ENCODE measurements at regions not wholly inside any gene's neighbourhood (a gene's known extent, or its start where the extent isn't known, plus 50 kb on each side); places are given as distances from the start of the nearest gene placed in this dataset.

DNA sequence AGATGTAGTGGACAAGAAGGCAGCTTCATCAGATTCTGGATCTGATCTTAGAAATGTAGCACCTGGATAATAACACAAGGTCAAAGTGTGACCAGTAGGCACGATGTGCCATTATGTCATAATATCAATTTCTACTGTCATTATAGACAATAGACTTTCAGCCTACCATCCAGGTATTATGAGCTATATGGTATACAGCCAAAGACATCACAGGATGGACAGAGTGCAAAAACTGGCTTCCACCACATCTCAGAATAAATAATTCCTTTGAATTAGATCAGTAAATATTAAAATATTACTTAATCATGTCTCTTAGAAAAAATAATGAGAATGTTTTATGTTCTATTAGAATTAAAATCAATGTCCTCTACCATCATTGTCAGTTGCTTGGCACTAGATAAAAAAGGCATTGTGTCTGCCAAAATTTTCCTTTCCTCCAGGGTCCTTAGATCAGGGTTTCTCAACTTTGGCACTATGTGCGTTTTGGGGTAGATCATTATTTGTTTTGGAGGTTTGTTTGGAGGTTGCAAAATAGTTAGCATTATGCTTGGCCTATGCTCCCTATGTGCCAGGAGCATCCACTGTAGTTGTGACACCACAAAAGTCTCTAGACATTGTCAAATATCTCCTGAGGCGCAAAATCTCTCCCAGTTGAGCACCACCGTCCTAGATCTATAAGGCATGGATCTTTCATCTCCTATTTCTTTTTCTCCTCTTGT, 86.7 kb upstream of the NRIP1 start:
- no peak overlapping the region for H3K4me3 ChIP-seq (ENCODE audit: low read depth, low read length)

DNA sequence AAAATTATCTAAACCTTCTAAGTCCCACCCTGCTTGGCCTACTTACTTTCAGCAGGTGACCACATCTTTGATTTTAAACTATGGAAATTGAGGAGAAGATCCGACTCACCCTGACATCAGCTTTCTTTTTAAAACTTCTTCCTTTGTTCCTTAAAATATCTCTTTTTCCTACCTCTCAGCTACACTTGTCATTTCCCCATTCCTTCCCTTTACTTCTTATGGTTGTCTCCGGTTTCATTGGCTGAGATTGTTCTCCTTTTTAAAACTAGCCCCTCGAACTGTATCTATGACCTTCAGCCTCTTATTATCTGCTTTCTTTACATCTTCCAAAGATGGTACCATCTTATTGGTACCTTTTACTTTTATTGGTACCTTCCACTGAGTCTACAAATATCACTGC, 87.8 kb upstream of the NRIP1 start:
- Histone ChIP-seq H3K27ac (ENCODE audit: low read depth, low read length) (no peak overlapping the region), H2AFZ (ENCODE audit: low read length, unreplicated experiment) (no peak overlapping the region)

More for the DNA sequence above, 86.7 kb upstream of the NRIP1 start:
- H2AFZ ChIP-seq (ENCODE audit: low read length, unreplicated experiment) = no peak overlapping the region
- H3K27me3 ChIP-seq (ENCODE audit: insufficient read depth, low read length) = no peaks in the 10 kb centered on the region
- H3K79me2 ChIP-seq (ENCODE audit: control insufficient read depth, insufficient read depth, low read length, unreplicated experiment) = no peaks in the 10 kb centered on the region
- H3K27ac ChIP-seq (ENCODE audit: low read depth, low read length) = no peak overlapping the region
- H3K36me3 ChIP-seq (ENCODE audit: insufficient read depth, low read length) = no peaks in the 10 kb centered on the region
- H3K4me1 ChIP-seq (ENCODE audit: control insufficient read depth, insufficient read depth, low read length, unreplicated experiment) = no peaks in the 10 kb centered on the region

DNA sequence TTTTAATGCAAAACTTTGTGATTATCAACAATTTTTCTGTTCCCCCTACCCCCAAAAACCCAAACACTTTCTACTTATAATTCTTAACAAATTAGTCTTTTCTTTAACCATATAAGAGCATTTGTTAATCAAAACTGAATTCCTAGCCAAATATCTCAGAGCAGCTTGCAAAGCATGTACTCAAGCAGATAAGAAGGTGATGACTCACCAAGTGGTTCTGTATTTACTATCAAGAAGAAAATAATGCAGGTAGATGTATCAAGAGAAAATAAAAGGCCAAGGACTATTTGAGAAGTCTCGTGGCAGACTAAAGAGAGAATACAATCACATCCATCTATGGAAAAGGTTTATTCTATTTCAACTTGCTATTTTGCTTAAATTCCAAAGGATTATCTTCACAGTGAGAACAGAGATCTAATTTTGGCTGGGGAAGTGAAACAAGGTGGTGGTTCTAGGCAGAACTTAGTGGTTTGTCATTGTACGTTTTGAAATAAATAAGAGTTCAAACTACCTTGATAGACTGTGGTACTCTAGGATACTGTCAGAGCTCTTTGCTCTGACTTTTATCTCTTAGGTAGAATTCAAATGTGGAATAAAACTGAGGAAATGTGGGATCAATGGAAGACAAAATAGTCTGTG, 94.7 kb upstream of the NRIP1 start:
- no peak overlapping the region for H2AFZ ChIP-seq (ENCODE audit: low read length, unreplicated experiment)
- peaks cover 2% of the 10 kb centered on the region for H3K4me1 ChIP-seq (ENCODE audit: control insufficient read depth, insufficient read depth, low read length, unreplicated experiment)
- H3K36me3 ChIP-seq (ENCODE audit: insufficient read depth, low read length) = no peaks in the 10 kb centered on the region
- H3K27me3 ChIP-seq (ENCODE audit: insufficient read depth, low read length) = peaks cover 5% of the 10 kb centered on the region; the same call in 1 of the 2 replicates
- no peak overlapping the region for H3K27ac ChIP-seq (ENCODE audit: low read depth, low read length)
- H3K4me3 ChIP-seq (ENCODE audit: low read depth, low read length) = no peak overlapping the region
- no peaks in the 10 kb centered on the region for H3K79me2 ChIP-seq (ENCODE audit: control insufficient read depth, insufficient read depth, low read length, unreplicated experiment)

More for the DNA sequence above, 87.8 kb upstream of the NRIP1 start:
- no peaks in the 10 kb centered on the region for H3K36me3 ChIP-seq (ENCODE audit: insufficient read depth, low read length)
- H3K27me3 ChIP-seq (ENCODE audit: insufficient read depth, low read length) = no peaks in the 10 kb centered on the region
- no peak overlapping the region for H3K4me3 ChIP-seq (ENCODE audit: low read depth, low read length)
- no peaks in the 10 kb centered on the region for H3K4me1 ChIP-seq (ENCODE audit: control insufficient read depth, insufficient read depth, low read length, unreplicated experiment)
- no peaks in the 10 kb centered on the region for H3K79me2 ChIP-seq (ENCODE audit: control insufficient read depth, insufficient read depth, low read length, unreplicated experiment)

DNA sequence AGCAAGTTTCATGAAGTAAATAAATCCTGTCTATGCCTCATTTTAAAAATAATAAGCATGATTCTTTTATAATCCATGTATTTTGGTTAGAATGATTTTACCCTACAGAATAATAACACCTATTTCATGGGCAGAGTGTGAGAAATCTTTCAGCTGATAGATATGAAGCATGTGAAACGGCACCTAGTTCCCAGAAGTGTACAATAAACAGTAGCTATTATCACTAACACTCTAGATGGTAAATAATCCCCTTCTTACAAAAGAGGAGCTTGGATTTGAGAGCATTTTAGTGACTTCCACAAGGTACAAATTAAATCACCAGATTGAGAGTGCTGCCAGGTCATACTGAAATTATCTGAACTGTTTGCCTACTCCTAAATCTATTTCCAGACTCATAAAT, 95.3 kb upstream of the NRIP1 start:
- no peak overlapping the region for H3K27ac ChIP-seq (ENCODE audit: low read depth, low read length)
- peaks cover 3% of the 10 kb centered on the region for H3K4me1 ChIP-seq (ENCODE audit: control insufficient read depth, insufficient read depth, low read length, unreplicated experiment)
- H3K36me3 ChIP-seq (ENCODE audit: insufficient read depth, low read length) = no peaks in the 10 kb centered on the region
- H3K79me2 ChIP-seq (ENCODE audit: control insufficient read depth, insufficient read depth, low read length, unreplicated experiment) = no peaks in the 10 kb centered on the region
- H2AFZ ChIP-seq (ENCODE audit: low read length, unreplicated experiment) = no peak overlapping the region
- peaks cover 5% of the 10 kb centered on the region; the same call in 1 of the 2 replicates for H3K27me3 ChIP-seq (ENCODE audit: insufficient read depth, low read length)
- H3K4me3 ChIP-seq (ENCODE audit: low read depth, low read length) = no peak overlapping the region

DNA sequence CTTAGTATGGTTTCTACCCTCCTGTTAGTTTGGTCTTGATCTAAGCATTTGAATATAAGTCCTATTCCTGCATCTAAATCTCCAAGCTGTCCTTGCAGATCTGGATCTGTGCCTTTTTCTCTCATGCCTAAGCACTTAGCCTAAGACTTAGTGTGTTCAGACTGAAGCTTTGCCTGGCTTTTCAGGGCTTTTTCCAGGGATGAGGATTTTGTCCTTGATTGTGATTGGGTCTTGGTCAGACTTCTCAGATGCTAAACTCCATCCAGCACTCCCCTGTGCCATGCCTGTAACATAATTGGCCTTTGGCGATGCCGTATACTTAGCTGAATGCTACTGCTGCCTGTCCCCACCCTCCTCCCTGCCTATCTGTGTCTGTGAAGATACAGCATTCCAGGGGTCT, 98.1 kb upstream of the NRIP1 start:
- Histone ChIP-seq H3K27ac (ENCODE audit: low read depth, low read length) (no peak overlapping the region), H3K4me1 (ENCODE audit: control insufficient read depth, insufficient read depth, low read length, unreplicated experiment) (peaks cover 3% of the 10 kb centered on the region), H3K79me2 (ENCODE audit: control insufficient read depth, insufficient read depth, low read length, unreplicated experiment) (no peaks in the 10 kb centered on the region), H3K27me3 (ENCODE audit: insufficient read depth, low read length) (peaks cover 5% of the 10 kb centered on the region; the same call in 1 of the 2 replicates), H3K36me3 (ENCODE audit: insufficient read depth, low read length) (no peaks in the 10 kb centered on the region), H3K4me3 (ENCODE audit: low read depth, low read length) (no peak overlapping the region), H2AFZ (ENCODE audit: low read length, unreplicated experiment) (no peak overlapping the region)

DNA sequence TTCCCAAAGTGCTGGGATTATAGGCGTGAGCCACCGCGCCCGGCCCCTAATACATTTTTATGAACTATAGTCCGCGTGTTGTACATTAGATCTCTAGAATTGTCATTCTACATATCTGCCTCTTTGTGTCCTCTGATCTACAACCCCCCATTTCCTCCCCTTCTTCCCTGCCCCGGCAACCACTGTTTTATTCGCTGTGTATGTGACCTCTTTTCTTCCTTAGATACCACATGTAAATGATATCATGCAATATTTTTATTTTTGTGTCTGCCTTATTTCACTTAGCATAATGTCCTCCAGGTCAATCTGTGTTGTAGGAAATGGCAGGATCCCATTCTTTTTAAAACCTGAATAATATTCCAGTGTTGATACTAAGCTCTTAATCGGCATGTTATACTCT, 99.5 kb upstream of the NRIP1 start:
- H3K79me2 ChIP-seq (ENCODE audit: control insufficient read depth, insufficient read depth, low read length, unreplicated experiment) = no peaks in the 10 kb centered on the region
- H3K27ac ChIP-seq (ENCODE audit: low read depth, low read length) = no peak overlapping the region
- H3K36me3 ChIP-seq (ENCODE audit: insufficient read depth, low read length) = no peaks in the 10 kb centered on the region
- no peak overlapping the region for H3K4me3 ChIP-seq (ENCODE audit: low read depth, low read length)
- peaks cover 3% of the 10 kb centered on the region for H3K4me1 ChIP-seq (ENCODE audit: control insufficient read depth, insufficient read depth, low read length, unreplicated experiment)
- peaks cover 5% of the 10 kb centered on the region; the same call in 1 of the 2 replicates for H3K27me3 ChIP-seq (ENCODE audit: insufficient read depth, low read length)
- H2AFZ ChIP-seq (ENCODE audit: low read length, unreplicated experiment) = no peak overlapping the region

DNA sequence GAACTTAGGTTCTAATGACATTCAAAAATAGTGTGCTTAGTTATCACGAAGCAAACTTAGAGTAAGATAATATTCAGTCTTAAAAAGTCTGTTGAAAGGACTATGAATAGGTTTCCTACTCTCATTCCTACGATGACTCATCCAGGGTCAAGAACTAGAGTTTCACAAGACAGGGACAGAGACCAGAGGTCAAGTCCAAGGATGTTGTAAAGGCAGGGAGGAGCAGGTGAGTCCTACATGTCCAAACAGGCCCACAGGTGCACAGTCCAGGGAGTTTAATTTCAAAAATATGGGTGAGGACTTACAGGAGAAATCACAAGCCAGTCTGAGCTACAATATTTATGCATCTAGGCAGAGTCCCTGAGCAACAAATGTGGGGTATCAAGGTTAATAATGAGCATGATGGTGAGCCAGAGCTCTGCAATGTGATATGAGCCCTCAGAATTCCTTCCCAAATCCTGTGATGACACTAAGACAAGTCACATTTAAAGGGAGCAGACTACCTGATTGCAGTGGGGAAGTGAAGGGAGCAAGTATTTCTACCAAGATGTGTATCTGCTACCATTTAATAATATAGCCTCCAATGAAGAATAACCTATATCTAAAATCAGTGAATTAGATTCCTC, 100.0 kb upstream of the NRIP1 start:
- no peak overlapping the region for H2AFZ ChIP-seq (ENCODE audit: low read length, unreplicated experiment)
- peaks cover 3% of the 10 kb centered on the region for H3K4me1 ChIP-seq (ENCODE audit: control insufficient read depth, insufficient read depth, low read length, unreplicated experiment)
- no peak overlapping the region for H3K4me3 ChIP-seq (ENCODE audit: low read depth, low read length)
- H3K27me3 ChIP-seq (ENCODE audit: insufficient read depth, low read length) = peaks cover 5% of the 10 kb centered on the region; the same call in 1 of the 2 replicates
- no peaks in the 10 kb centered on the region for H3K36me3 ChIP-seq (ENCODE audit: insufficient read depth, low read length)
- no peaks in the 10 kb centered on the region for H3K79me2 ChIP-seq (ENCODE audit: control insufficient read depth, insufficient read depth, low read length, unreplicated experiment)
- no peak overlapping the region for H3K27ac ChIP-seq (ENCODE audit: low read depth, low read length)

DNA sequence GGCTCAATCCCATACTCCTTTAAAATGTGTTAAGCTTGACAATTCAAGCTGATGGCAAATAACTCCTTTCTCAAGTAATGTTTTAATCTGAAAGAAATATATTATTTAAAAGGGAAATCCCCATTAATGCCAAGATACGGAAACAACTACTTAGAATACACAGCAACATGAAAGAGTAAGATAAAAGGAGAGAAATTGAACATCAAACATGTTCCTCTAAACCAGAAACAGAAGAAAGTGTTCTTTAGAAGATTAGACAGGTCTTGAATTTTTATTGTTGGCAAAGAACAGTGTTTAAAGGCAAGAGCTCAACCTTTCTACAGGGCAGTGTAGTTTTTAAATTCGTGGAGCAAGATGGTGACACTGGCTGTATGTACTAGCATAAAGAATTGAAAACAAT, 105.8 kb upstream of the NRIP1 start:
- no peak overlapping the region for H3K27ac ChIP-seq (ENCODE audit: low read depth, low read length)
- no peaks in the 10 kb centered on the region for H3K36me3 ChIP-seq (ENCODE audit: insufficient read depth, low read length)
- H3K4me3 ChIP-seq (ENCODE audit: low read depth, low read length) = no peak overlapping the region
- no peak overlapping the region for H2AFZ ChIP-seq (ENCODE audit: low read length, unreplicated experiment)
- no peaks in the 10 kb centered on the region for H3K79me2 ChIP-seq (ENCODE audit: control insufficient read depth, insufficient read depth, low read length, unreplicated experiment)
- no peaks in the 10 kb centered on the region for H3K27me3 ChIP-seq (ENCODE audit: insufficient read depth, low read length)
- H3K4me1 ChIP-seq (ENCODE audit: control insufficient read depth, insufficient read depth, low read length, unreplicated experiment) = no peaks in the 10 kb centered on the region

DNA sequence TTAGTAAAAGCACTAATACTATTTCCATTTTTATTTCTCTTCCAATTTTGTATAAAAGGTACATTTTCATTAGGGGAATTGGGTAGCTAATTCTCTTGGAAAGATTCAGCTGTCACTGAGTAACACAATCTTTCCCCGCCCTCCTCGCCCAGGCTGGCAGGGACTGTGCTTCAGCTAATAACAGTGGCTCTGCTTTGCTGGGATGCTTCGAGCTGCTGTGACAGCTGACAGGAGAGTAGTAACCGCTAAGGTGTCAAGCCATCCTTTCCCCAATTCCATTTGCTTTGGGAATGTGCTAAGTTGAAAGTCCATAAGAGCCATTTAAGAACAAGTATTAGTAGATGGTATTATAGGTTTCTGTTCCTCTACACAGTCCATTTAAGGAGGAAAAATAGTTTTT, 106.7 kb upstream of the NRIP1 start:
- no peak overlapping the region for H3K4me3 ChIP-seq (ENCODE audit: low read depth, low read length)
- no peaks in the 10 kb centered on the region for H3K4me1 ChIP-seq (ENCODE audit: control insufficient read depth, insufficient read depth, low read length, unreplicated experiment)
- H2AFZ ChIP-seq (ENCODE audit: low read length, unreplicated experiment) = no peak overlapping the region
- no peaks in the 10 kb centered on the region for H3K27me3 ChIP-seq (ENCODE audit: insufficient read depth, low read length)
- H3K27ac ChIP-seq (ENCODE audit: low read depth, low read length) = no peak overlapping the region
- H3K36me3 ChIP-seq (ENCODE audit: insufficient read depth, low read length) = no peaks in the 10 kb centered on the region
- no peaks in the 10 kb centered on the region for H3K79me2 ChIP-seq (ENCODE audit: control insufficient read depth, insufficient read depth, low read length, unreplicated experiment)

DNA sequence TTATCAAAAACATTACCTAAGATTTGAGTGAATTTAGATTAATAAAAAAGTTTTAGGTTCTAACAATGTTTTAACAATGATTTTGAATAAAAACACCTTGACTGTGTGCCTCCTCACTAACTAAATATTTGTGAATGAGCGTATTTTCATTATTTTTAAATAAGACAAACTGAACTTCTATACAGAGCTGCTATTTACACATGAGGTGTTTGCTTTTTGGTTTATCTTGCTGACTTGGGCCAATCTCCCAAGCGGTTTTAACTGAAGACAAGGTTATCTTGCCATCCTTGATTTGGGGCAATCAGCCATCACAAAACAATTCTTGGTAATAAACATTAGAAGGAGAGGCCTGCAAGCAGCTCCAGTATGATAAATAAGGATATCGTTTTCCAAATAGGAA, 108.2 kb upstream of the NRIP1 start:
- no peaks in the 10 kb centered on the region for H3K4me1 ChIP-seq (ENCODE audit: control insufficient read depth, insufficient read depth, low read length, unreplicated experiment)
- no peak overlapping the region for H2AFZ ChIP-seq (ENCODE audit: low read length, unreplicated experiment)
- no peak overlapping the region for H3K4me3 ChIP-seq (ENCODE audit: low read depth, low read length)

DNA sequence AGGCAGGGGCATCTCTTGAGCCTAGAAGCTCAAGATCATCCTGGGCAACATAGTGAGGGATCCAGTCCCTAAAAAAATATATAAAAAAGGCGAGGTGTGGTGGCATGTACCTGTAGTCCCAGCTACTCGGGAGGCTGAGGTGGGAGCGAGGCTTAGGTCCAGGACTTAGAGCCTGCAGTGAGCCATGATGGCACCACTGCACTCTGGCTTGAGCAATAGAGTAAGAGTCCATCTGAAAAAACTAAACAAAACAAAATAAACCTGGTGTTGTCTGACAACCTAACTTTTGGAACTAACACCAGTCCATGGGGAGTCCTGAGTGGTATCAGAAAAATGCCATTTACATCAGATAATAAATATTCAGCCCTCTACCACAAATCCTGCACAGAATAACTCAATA, 110.1 kb upstream of the NRIP1 start:
- H3K4me3 ChIP-seq (ENCODE audit: low read depth, low read length) = no peak overlapping the region
- H3K27me3 ChIP-seq (ENCODE audit: insufficient read depth, low read length) = no peaks in the 10 kb centered on the region
- no peaks in the 10 kb centered on the region for H3K36me3 ChIP-seq (ENCODE audit: insufficient read depth, low read length)
- H2AFZ ChIP-seq (ENCODE audit: low read length, unreplicated experiment) = no peak overlapping the region
- no peaks in the 10 kb centered on the region for H3K79me2 ChIP-seq (ENCODE audit: control insufficient read depth, insufficient read depth, low read length, unreplicated experiment)
- no peaks in the 10 kb centered on the region for H3K4me1 ChIP-seq (ENCODE audit: control insufficient read depth, insufficient read depth, low read length, unreplicated experiment)
- no peak overlapping the region for H3K27ac ChIP-seq (ENCODE audit: low read depth, low read length)

More for the DNA sequence above, 108.2 kb upstream of the NRIP1 start:
- no peaks in the 10 kb centered on the region for H3K79me2 ChIP-seq (ENCODE audit: control insufficient read depth, insufficient read depth, low read length, unreplicated experiment)
- H3K36me3 ChIP-seq (ENCODE audit: insufficient read depth, low read length) = no peaks in the 10 kb centered on the region
- no peaks in the 10 kb centered on the region for H3K27me3 ChIP-seq (ENCODE audit: insufficient read depth, low read length)
- H3K27ac ChIP-seq (ENCODE audit: low read depth, low read length) = no peak overlapping the region
